ENCODE measurements at regions not wholly inside any gene's neighbourhood (a gene's known extent, or its start where the extent isn't known, plus 50 kb on each side); places are given as distances from the start of the nearest gene placed in this dataset.

GRCh38 chr7:46616636-46617035 lies 695.6 kb upstream of the IGFBP3 start:
- TF ChIP-seq GATA3 (IDR thresholded peaks at IDR 0.05; ENCODE audit: low read depth, low read length) = no peak
- TF ChIP-seq GATA2 (IDR thresholded peaks at IDR 0.05; ENCODE audit: low read depth, low read length) = no peak

GRCh38 chr7:46613551-46613950 lies 692.5 kb upstream of the IGFBP3 start:
- TF ChIP-seq GATA3 (IDR thresholded peaks at IDR 0.05; ENCODE audit: low read depth, low read length) = no peak
- no peak for TF ChIP-seq GATA2 (IDR thresholded peaks at IDR 0.05; ENCODE audit: low read depth, low read length)

- TF ChIP-seq GATA3 (IDR thresholded peaks at IDR 0.05; ENCODE audit: low read depth, low read length) (no peak), GATA2 (IDR thresholded peaks at IDR 0.05; ENCODE audit: low read depth, low read length) (no peak)
Measured at GRCh38 chr7:46613116-46613515, 692.0 kb upstream of the IGFBP3 start.

- no peak for TF ChIP-seq GATA2 (IDR thresholded peaks at IDR 0.05; ENCODE audit: low read depth, low read length)
Measured at GRCh38 chr7:46611508-46611907, 690.4 kb upstream of the IGFBP3 start.

- no peak for TF ChIP-seq GATA2 (IDR thresholded peaks at IDR 0.05; ENCODE audit: low read depth, low read length)
- no peak for TF ChIP-seq GATA3 (IDR thresholded peaks at IDR 0.05; ENCODE audit: low read depth, low read length)
Measured at GRCh38 chr7:46610746-46611145, 689.7 kb upstream of the IGFBP3 start.

GRCh38 chr7:46607176-46607575 lies 686.1 kb upstream of the IGFBP3 start:
- TF ChIP-seq GATA3 (IDR thresholded peaks at IDR 0.05; ENCODE audit: low read depth, low read length) (no peak), GATA2 (IDR thresholded peaks at IDR 0.05; ENCODE audit: low read depth, low read length) (no peak)

GRCh38 chr7:46606761-46607160 lies 685.7 kb upstream of the IGFBP3 start:
- TF ChIP-seq GATA3 (IDR thresholded peaks at IDR 0.05; ENCODE audit: low read depth, low read length) (no peak), GATA2 (IDR thresholded peaks at IDR 0.05; ENCODE audit: low read depth, low read length) (no peak)

GRCh38 chr7:46604241-46604661 lies 683.2 kb upstream of the IGFBP3 start:
- TF ChIP-seq GATA2 (IDR thresholded peaks at IDR 0.05; ENCODE audit: low read depth, low read length) = no peak
- TF ChIP-seq GATA3 (IDR thresholded peaks at IDR 0.05; ENCODE audit: low read depth, low read length) = no peak

GRCh38 chr7:46603780-46604179 lies 682.7 kb upstream of the IGFBP3 start:
- TF ChIP-seq GATA2 (IDR thresholded peaks at IDR 0.05; ENCODE audit: low read depth, low read length) = no peak
- no peak for TF ChIP-seq GATA3 (IDR thresholded peaks at IDR 0.05; ENCODE audit: low read depth, low read length)

- no peak for TF ChIP-seq GATA2 (IDR thresholded peaks at IDR 0.05; ENCODE audit: low read depth, low read length)
- TF ChIP-seq GATA3 (IDR thresholded peaks at IDR 0.05; ENCODE audit: low read depth, low read length) = no peak
Measured at GRCh38 chr7:46603296-46603752, 682.3 kb upstream of the IGFBP3 start.

- TF ChIP-seq GATA2 (IDR thresholded peaks at IDR 0.05; ENCODE audit: low read depth, low read length) = no peak
- TF ChIP-seq GATA3 (IDR thresholded peaks at IDR 0.05; ENCODE audit: low read depth, low read length) = no peak
Measured at GRCh38 chr7:46600340-46600739, 679.3 kb upstream of the IGFBP3 start.

- TF ChIP-seq GATA2 (IDR thresholded peaks at IDR 0.05; ENCODE audit: low read depth, low read length) (no peak), GATA3 (IDR thresholded peaks at IDR 0.05; ENCODE audit: low read depth, low read length) (no peak)
Measured at GRCh38 chr7:46589286-46589685, 668.2 kb upstream of the IGFBP3 start.

- no peak for TF ChIP-seq GATA2 (IDR thresholded peaks at IDR 0.05; ENCODE audit: low read depth, low read length)
- TF ChIP-seq GATA3 (IDR thresholded peaks at IDR 0.05; ENCODE audit: low read depth, low read length) = no peak
Measured at GRCh38 chr7:46586406-46586805, 665.3 kb upstream of the IGFBP3 start.

GRCh38 chr7:46583656-46584055 lies 662.6 kb upstream of the IGFBP3 start:
- no peak for TF ChIP-seq GATA3 (IDR thresholded peaks at IDR 0.05; ENCODE audit: low read depth, low read length)
- TF ChIP-seq GATA2 (IDR thresholded peaks at IDR 0.05; ENCODE audit: low read depth, low read length) = no peak

- TF ChIP-seq GATA3 (IDR thresholded peaks at IDR 0.05; ENCODE audit: low read depth, low read length) = no peak
- TF ChIP-seq GATA2 (IDR thresholded peaks at IDR 0.05; ENCODE audit: low read depth, low read length) = no peak
Measured at GRCh38 chr7:46581268-46581667, 660.2 kb upstream of the IGFBP3 start.

GRCh38 chr7:46580766-46581165 lies 659.7 kb upstream of the IGFBP3 start:
- TF ChIP-seq GATA3 (IDR thresholded peaks at IDR 0.05; ENCODE audit: low read depth, low read length) (no peak), GATA2 (IDR thresholded peaks at IDR 0.05; ENCODE audit: low read depth, low read length) (no peak)

Data from SH-SY5Y (cell line).